GM23338 (cell line): ENCODE measurements at regions not wholly inside any gene's neighbourhood (a gene's known extent, or its start where the extent isn't known, plus 50 kb on each side); places are given as distances from the start of the nearest gene placed in this dataset.

ENCODE experiments used
- ATAC-seq: fragments of 200-7000 bp; cut with Tn5 transposase; 3 replicates; pipeline ENCODE4 v1.9.1; 2020
- DNase-seq: peaks from one replicate; pipeline ENCODE4 v3.0.0-alpha.2; 2015; ENCODE audit warnings: low spot score
- H2AFZ ChIP-seq: fragments of 200-600 bp; sonication (generic); 2 replicates; pipeline ENCODE4 v1.8.0; 2016; ENCODE audit warnings: antibody characterized with exemption, mild to moderate bottlenecking, moderate library complexity
- H3F3A ChIP-seq: fragments of 200-600 bp; sonication (generic); replicated peaks from 2 replicates; pipeline ENCODE4 v1.8.0; 2017; ENCODE audit warnings: antibody characterized with exemption, mixed run types, low read depth
- H3K27ac ChIP-seq: fragments of 200-600 bp; sonication (generic); 2 replicates; pipeline ENCODE4 v1.6.1; 2016; ENCODE audit warnings: low read depth
- H3K27me3 ChIP-seq: fragments of 200-600 bp; sonication (generic); 2 replicates; pipeline ENCODE4 v1.8.0; 2016; ENCODE audit warnings: mild to moderate bottlenecking, mixed run types, moderate library complexity; ENCODE audit not compliant: insufficient read depth
- H3K36me3 ChIP-seq: fragments of 200-600 bp; sonication (generic); 2 replicates; pipeline ENCODE4 v1.8.0; 2016; ENCODE audit warnings: mild to moderate bottlenecking; ENCODE audit not compliant: insufficient read depth
- H3K4me1 ChIP-seq: fragments of 200-600 bp; sonication (generic); 2 replicates; pipeline ENCODE4 v1.8.0; 2016; ENCODE audit warnings: mild to moderate bottlenecking, moderate library complexity; ENCODE audit not compliant: insufficient read depth
- H3K4me2 ChIP-seq: fragments of 200-600 bp; sonication (generic); 2 replicates; pipeline ENCODE4 v1.7.1; 2017; ENCODE audit warnings: mixed run types
- H3K4me3 ChIP-seq: fragments of 200-600 bp; sonication (generic); 2 replicates; pipeline ENCODE4 v1.6.1; 2016; ENCODE audit warnings: mixed run types
- H3K79me2 ChIP-seq: fragments of 200-600 bp; sonication (generic); replicated peaks from 2 replicates; pipeline ENCODE4 v1.8.0; 2017; ENCODE audit warnings: mild to moderate bottlenecking; ENCODE audit not compliant: insufficient read depth
- H3K9me2 ChIP-seq: fragments of 200-600 bp; sonication (generic); 2 replicates; pipeline ENCODE4 v1.8.0; 2017; ENCODE audit not compliant: insufficient read depth
- H4K20me1 ChIP-seq: fragments of 200-600 bp; sonication (generic); replicated peaks from 2 replicates; pipeline ENCODE4 v1.8.0; 2017; ENCODE audit warnings: mild to moderate bottlenecking; ENCODE audit not compliant: insufficient read depth
- H3K27ac Mint-ChIP-seq: 2 replicates; pipeline ENCODE4 v1.8.0; 2020; ENCODE audit warnings: inconsistent platforms, mild to moderate bottlenecking, moderate library complexity, mixed read lengths
- H3K27me3 Mint-ChIP-seq: 3 replicates; pipeline ENCODE4 v1.8.0; 2022; ENCODE audit warnings: low read depth, mild to moderate bottlenecking, moderate library complexity, mixed read lengths, inconsistent platforms; ENCODE audit not compliant: insufficient read depth, poor library complexity
- H3K36me3 Mint-ChIP-seq: 3 replicates; pipeline ENCODE4 v1.8.0; 2021; ENCODE audit warnings: low read depth, mild to moderate bottlenecking, inconsistent platforms, moderate library complexity, mixed read lengths
- H3K4me1 Mint-ChIP-seq: 3 replicates; pipeline ENCODE4 v1.8.0; 2020; ENCODE audit warnings: mild to moderate bottlenecking, inconsistent platforms, mixed read lengths
- H3K4me3 Mint-ChIP-seq: 3 replicates; pipeline ENCODE4 v1.8.0; 2021; ENCODE audit warnings: moderate library complexity, mild to moderate bottlenecking, inconsistent platforms, mixed read lengths
- H3K9me3 Mint-ChIP-seq: 3 replicates; pipeline ENCODE4 v1.8.0; 2020; ENCODE audit warnings: moderate library complexity, mild to moderate bottlenecking, inconsistent platforms, mixed read lengths
- CREB1 ChIP-seq: fragments of 250-450 bp; sonication (Bioruptor Pico); IDR thresholded peaks from 2 replicates; pipeline ENCODE4 v1.5.0; 2020; ENCODE audit warnings: low read depth, mild to moderate bottlenecking, moderate library complexity
- EZH2phosphoT487 ChIP-seq: fragments of 200-600 bp; sonication (generic); IDR thresholded peaks from one replicate; pipeline ENCODE4 v1.8.1; 2018; ENCODE audit warnings: antibody characterized with exemption; ENCODE audit not compliant: unreplicated experiment
- JUNB ChIP-seq: IDR thresholded peaks from one replicate; pipeline ENCODE4 v1.6.1; 2016; ENCODE audit warnings: antibody characterized with exemption; ENCODE audit not compliant: unreplicated experiment
- NANOG ChIP-seq: IDR thresholded peaks from 2 replicates; pipeline ENCODE4 v1.6.1; 2016; ENCODE audit warnings: antibody characterized with exemption, borderline replicate concordance
- POLR2AphosphoS5 ChIP-seq: IDR thresholded peaks from 2 replicates; pipeline ENCODE4 v1.6.1; 2016; ENCODE audit warnings: antibody characterized with exemption, low read depth
- STAT1 ChIP-seq: IDR thresholded peaks from one replicate; pipeline ENCODE4 v1.6.1; 2016; ENCODE audit warnings: antibody characterized with exemption; ENCODE audit not compliant: unreplicated experiment
- ZNF114 ChIP-seq: fragments of 250-450 bp; sonication (Bioruptor Pico); IDR thresholded peaks from 2 replicates; pipeline ENCODE4 v1.5.0; 2020; ENCODE audit warnings: mild to moderate bottlenecking, moderate library complexity
- TF ChIP-seq, protein P1 (sequence below): fragments of 250-450 bp; sonication (Bioruptor Pico); IDR thresholded peaks from 2 replicates; pipeline ENCODE4 v1.5.0; 2020; ENCODE audit warnings: mild to moderate bottlenecking, moderate library complexity
- TF ChIP-seq, protein P2 (sequence below): IDR thresholded peaks from 2 replicates; pipeline ENCODE4 v1.6.1; 2016; ENCODE audit warnings: antibody characterized with exemption
- TF ChIP-seq, protein P3 (sequence below): IDR thresholded peaks from one replicate; pipeline ENCODE4 v1.6.1; 2018; ENCODE audit warnings: antibody characterized with exemption; ENCODE audit not compliant: unreplicated experiment

DNA sequence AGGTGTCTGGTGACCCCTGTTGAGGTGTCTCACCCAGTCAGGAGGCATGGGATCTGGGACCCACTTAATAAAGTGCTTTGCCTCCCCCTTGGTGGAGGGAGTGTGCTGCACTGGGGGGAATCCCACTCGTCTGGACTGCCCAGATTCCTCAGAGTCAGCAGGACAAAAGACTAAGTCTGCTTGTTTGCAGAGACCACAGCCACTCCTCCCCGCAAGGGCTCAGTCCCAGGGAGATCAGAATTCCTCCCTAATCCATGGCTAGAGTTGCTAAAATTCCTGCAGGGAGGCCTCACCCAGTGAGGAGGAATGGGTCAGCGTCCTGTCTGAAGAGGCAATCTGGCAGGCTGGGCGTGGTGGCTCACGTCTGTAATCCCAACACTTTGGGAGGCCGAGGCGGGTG, 442.2 kb downstream of the PABPC4L start:
- peaks cover 3% of the 10 kb centered on the region; the same call in 1 of the 3 replicates for H3K36me3 Mint-ChIP-seq
- no peaks in the 10 kb centered on the region for H3K4me1 Mint-ChIP-seq
- Histone ChIP-seq H3K4me2 (no peak overlapping the region), H3K4me3 (no peak overlapping the region), H3K27ac (no peak overlapping the region), H3K36me3 (no peaks in the 10 kb centered on the region), H3F3A (no peaks in the 10 kb centered on the region), H3K27me3 (no peaks in the 10 kb centered on the region), H3K79me2 (no peaks in the 10 kb centered on the region), H3K9me2 (peaks cover 14% of the 10 kb centered on the region), H2AFZ (no peak overlapping the region), H3K4me1 (no peaks in the 10 kb centered on the region), H4K20me1 (no peaks in the 10 kb centered on the region)
- ATAC-seq = no peak
- H3K4me3 Mint-ChIP-seq = no peak overlapping the region
- no peak for DNase-seq
- peaks cover 5% of the 10 kb centered on the region; the same call in 2 of the 3 replicates for H3K9me3 Mint-ChIP-seq
- TF ChIP-seq, protein P1, sequence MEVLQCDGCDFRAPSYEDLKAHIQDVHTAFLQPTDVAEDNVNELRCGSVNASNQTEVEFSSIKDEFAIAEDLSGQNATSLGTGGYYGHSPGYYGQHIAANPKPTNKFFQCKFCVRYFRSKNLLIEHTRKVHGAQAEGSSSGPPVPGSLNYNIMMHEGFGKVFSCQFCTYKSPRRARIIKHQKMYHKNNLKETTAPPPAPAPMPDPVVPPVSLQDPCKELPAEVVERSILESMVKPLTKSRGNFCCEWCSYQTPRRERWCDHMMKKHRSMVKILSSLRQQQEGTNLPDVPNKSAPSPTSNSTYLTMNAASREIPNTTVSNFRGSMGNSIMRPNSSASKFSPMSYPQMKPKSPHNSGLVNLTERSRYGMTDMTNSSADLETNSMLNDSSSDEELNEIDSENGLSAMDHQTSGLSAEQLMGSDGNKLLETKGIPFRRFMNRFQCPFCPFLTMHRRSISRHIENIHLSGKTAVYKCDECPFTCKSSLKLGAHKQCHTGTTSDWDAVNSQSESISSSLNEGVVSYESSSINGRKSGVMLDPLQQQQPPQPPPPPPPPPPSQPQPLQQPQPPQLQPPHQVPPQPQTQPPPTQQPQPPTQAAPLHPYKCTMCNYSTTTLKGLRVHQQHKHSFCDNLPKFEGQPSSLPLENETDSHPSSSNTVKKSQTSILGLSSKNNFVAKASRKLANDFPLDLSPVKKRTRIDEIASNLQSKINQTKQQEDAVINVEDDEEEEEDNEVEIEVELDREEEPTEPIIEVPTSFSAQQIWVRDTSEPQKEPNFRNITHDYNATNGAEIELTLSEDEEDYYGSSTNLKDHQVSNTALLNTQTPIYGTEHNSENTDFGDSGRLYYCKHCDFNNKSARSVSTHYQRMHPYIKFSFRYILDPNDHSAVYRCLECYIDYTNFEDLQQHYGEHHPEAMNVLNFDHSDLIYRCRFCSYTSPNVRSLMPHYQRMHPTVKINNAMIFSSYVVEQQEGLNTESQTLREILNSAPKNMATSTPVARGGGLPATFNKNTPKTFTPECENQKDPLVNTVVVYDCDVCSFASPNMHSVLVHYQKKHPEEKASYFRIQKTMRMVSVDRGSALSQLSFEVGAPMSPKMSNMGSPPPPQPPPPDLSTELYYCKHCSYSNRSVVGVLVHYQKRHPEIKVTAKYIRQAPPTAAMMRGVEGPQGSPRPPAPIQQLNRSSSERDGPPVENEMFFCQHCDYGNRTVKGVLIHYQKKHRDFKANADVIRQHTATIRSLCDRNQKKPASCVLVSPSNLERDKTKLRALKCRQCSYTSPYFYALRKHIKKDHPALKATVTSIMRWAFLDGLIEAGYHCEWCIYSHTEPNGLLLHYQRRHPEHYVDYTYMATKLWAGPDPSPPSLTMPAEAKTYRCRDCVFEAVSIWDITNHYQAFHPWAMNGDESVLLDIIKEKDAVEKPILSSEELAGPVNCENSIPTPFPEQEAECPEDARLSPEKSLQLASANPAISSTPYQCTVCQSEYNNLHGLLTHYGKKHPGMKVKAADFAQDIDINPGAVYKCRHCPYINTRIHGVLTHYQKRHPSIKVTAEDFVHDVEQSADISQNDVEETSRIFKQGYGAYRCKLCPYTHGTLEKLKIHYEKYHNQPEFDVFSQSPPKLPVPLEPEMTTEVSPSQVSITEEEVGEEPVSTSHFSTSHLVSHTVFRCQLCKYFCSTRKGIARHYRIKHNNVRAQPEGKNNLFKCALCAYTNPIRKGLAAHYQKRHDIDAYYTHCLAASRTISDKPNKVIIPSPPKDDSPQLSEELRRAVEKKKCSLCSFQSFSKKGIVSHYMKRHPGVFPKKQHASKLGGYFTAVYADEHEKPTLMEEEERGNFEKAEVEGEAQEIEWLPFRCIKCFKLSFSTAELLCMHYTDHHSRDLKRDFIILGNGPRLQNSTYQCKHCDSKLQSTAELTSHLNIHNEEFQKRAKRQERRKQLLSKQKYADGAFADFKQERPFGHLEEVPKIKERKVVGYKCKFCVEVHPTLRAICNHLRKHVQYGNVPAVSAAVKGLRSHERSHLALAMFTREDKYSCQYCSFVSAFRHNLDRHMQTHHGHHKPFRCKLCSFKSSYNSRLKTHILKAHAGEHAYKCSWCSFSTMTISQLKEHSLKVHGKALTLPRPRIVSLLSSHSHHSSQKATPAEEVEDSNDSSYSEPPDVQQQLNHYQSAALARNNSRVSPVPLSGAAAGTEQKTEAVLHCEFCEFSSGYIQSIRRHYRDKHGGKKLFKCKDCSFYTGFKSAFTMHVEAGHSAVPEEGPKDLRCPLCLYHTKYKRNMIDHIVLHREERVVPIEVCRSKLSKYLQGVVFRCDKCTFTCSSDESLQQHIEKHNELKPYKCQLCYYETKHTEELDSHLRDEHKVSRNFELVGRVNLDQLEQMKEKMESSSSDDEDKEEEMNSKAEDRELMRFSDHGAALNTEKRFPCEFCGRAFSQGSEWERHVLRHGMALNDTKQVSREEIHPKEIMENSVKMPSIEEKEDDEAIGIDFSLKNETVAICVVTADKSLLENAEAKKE (CRISPR knock-in tag) = no peak
- no peak for TF ChIP-seq JUNB
- no peak for TF ChIP-seq STAT1
- TF ChIP-seq, protein P2, sequence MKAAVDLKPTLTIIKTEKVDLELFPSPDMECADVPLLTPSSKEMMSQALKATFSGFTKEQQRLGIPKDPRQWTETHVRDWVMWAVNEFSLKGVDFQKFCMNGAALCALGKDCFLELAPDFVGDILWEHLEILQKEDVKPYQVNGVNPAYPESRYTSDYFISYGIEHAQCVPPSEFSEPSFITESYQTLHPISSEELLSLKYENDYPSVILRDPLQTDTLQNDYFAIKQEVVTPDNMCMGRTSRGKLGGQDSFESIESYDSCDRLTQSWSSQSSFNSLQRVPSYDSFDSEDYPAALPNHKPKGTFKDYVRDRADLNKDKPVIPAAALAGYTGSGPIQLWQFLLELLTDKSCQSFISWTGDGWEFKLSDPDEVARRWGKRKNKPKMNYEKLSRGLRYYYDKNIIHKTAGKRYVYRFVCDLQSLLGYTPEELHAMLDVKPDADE = no peak
- no peak for TF ChIP-seq ZNF114 (CRISPR knock-in tag)
- no peak for TF ChIP-seq POLR2AphosphoS5
- no peak overlapping the region for H3K27ac Mint-ChIP-seq
- H3K27me3 Mint-ChIP-seq = no peaks in the 10 kb centered on the region

DNA sequence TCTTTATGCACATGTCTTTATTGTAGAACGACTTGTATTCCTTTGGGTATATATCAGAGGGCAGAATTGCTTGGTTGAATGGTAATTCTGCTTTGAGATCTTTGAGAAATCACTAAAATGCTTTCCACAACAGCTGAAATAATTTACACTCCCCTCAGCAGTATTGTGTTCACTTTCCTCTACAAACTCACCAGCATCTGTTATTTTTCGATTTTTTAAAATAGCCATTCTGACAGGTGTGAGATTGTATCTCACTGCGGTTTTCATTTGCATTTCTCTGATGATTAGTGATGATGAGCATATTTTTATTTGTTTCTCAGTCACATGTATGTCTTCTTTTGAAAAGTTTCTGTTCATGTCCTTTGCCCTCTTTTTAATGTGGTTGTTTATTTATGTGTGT, 459.8 kb downstream of the PABPC4L start:
- Histone ChIP-seq H3K27me3 (no peaks in the 10 kb centered on the region), H4K20me1 (no peaks in the 10 kb centered on the region), H3K4me2 (no peak overlapping the region), H3K9me2 (peaks cover 3% of the 10 kb centered on the region; the same call in 1 of the 2 replicates), H3K4me1 (no peaks in the 10 kb centered on the region), H3K4me3 (no peak overlapping the region), H3K79me2 (no peaks in the 10 kb centered on the region), H2AFZ (no peak overlapping the region), H3F3A (no peaks in the 10 kb centered on the region), H3K36me3 (no peaks in the 10 kb centered on the region), H3K27ac (no peak overlapping the region)
- ATAC-seq (no peak), DNase-seq (no peak)
- Mint-ChIP-seq H3K9me3 (peaks cover 26% of the 10 kb centered on the region), H3K27ac (no peak overlapping the region), H3K4me3 (no peak overlapping the region), H3K4me1 (no peaks in the 10 kb centered on the region), H3K36me3 (peaks cover 7% of the 10 kb centered on the region), H3K27me3 (no peaks in the 10 kb centered on the region)
- no peak for TF ChIP-seq POLR2AphosphoS5
- no peak for TF ChIP-seq JUNB
- no peak for TF ChIP-seq STAT1
- TF ChIP-seq, protein P3, sequence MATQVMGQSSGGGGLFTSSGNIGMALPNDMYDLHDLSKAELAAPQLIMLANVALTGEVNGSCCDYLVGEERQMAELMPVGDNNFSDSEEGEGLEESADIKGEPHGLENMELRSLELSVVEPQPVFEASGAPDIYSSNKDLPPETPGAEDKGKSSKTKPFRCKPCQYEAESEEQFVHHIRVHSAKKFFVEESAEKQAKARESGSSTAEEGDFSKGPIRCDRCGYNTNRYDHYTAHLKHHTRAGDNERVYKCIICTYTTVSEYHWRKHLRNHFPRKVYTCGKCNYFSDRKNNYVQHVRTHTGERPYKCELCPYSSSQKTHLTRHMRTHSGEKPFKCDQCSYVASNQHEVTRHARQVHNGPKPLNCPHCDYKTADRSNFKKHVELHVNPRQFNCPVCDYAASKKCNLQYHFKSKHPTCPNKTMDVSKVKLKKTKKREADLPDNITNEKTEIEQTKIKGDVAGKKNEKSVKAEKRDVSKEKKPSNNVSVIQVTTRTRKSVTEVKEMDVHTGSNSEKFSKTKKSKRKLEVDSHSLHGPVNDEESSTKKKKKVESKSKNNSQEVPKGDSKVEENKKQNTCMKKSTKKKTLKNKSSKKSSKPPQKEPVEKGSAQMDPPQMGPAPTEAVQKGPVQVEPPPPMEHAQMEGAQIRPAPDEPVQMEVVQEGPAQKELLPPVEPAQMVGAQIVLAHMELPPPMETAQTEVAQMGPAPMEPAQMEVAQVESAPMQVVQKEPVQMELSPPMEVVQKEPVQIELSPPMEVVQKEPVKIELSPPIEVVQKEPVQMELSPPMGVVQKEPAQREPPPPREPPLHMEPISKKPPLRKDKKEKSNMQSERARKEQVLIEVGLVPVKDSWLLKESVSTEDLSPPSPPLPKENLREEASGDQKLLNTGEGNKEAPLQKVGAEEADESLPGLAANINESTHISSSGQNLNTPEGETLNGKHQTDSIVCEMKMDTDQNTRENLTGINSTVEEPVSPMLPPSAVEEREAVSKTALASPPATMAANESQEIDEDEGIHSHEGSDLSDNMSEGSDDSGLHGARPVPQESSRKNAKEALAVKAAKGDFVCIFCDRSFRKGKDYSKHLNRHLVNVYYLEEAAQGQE = no peak
- TF ChIP-seq CREB1 (CRISPR knock-in tag) = no peak
- TF ChIP-seq EZH2phosphoT487 = no peak
- TF ChIP-seq, protein P2 = no peak
- TF ChIP-seq NANOG = no peak
